Jurkat, Clone E6-1 (cell line): ENCODE measurements at regions not wholly inside any gene's neighbourhood (a gene's known extent, or its start where the extent isn't known, plus 50 kb on each side); places are given as distances from the start of the nearest gene placed in this dataset.

Experiments
- DNase-seq: peaks from one replicate; pipeline ENCODE4 v3.0.0-alpha.2; 2011; ENCODE audit warnings: low read depth, low spot score
- H3K4me3 ChIP-seq: 2 replicates; pipeline ENCODE4 v1.5.1; 2011; ENCODE audit warnings: mild to moderate bottlenecking, low read length, control low read depth, moderate library complexity

GRCh38 chr1:62917314-62917713 lies 133.4 kb downstream of the ATG4C start:
- DNase-seq: no peak

DNA sequence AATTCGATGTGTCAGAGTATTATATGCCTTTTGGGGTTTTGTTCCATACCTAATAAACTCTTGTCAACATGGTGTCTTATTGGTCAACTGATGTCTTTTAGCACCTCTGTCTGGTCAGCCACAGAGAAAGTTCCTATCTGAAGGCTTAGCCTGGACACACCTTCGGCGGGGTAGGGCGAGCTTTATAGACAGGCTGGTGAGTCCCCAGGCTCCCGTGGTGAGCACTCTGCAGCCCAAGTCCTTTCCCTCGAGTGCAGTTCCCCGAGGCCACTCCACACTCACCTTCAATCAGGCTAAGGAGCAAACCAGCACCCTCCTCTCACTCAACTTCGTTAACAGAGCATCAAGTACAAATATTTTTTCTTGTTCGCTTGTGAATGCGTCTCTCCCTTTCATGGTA lies 133.9 kb downstream of the ATG4C start:
- no peak for DNase-seq
- no peak overlapping the region for H3K4me3 ChIP-seq

More at GRCh38 chr1:62917314-62917713, 133.4 kb downstream of the ATG4C start:
- no peak overlapping the region for H3K4me3 ChIP-seq

DNA sequence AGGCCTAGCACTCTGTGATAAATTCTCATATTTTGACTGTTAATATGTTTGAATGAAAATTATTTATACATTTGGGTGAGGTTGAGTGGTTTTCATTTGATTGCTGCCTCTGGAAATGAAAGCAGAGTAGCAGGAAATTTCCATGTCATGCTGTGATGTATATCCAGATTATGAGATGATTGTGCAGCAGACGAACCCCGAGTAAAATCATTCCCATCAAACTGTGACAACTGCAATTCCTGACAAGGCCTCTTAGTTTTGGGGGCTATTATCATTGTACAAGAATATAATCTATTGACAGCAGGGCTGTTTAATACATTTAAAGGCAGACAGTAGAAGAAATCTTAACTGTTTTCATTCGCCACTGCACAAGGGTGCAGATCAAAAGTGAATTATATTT lies 134.8 kb downstream of the ATG4C start:
- no peak for DNase-seq

GRCh38 chr1:62922006-62922405 lies 138.1 kb downstream of the ATG4C start:
- H3K4me3 ChIP-seq: no peak overlapping the region
- DNase-seq: no peak

More for the DNA sequence above, 134.8 kb downstream of the ATG4C start:
- H3K4me3 ChIP-seq: no peak overlapping the region

DNA sequence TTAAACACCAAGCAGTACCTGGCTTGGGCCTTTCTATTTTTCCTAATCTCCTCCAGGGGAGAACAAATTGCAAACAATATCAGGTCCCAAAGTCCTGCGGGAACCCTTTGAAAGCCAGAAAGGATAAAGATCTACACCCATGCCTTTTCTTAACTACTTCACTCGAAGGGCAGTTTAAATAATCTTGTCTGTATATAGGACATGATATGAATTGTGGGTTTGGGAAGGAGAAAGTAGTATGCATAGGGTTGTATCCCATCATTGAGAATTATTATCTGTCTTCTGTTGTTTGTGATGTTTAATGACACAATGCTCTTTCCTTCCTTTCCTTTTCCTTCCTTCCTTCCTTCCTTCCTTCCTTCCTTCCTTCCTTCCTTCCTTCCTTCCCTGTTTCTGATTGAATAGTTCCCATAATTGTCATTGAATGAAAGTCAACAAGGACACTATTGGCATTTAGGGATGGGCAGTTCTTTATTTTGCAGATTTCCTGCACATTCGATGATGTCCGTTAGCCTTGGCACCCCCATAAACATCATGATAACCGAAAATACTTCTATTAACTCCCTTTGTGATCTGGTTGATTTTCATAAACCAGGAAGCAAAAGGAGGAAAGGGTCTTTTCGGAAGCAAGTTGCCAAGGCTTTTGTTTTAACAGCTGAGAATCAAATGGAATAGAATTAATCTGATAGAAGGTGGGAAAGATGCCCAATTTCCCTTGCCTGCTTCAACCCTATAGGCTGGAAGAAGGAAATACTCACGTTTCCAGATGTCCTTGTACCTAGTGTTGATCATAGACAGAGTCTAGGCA lies 141.3 kb downstream of the ATG4C start:
- H3K4me3 ChIP-seq: no peak overlapping the region
- DNase-seq: no peak

DNA sequence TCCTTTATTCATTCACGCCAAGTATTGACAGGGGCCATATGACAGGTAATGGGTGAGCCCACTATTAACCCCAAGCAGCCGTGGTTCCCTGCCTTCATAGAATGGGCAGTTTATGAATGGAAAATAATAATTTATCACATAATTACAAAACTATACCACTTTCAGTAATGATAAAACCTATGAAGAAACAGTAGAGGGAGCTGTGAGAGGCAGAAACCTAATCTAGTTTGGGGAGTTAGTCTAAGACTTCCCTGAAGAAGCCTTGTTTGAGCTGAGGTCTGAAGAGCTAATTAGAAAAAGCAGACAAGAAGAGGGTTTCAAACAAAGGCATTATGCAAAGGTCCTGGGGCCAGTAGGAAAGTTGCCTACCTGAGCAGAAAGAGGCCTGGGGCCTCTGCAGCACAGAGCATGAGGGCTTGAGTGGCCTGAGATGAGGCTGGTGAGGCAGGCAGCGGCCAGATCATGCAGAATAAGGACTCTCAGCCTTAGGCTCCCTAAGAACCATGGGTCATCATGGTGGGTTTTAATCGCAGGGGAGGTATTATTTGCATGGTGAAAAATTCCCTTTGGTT lies 142.8 kb downstream of the ATG4C start:
- no peak for DNase-seq
- H3K4me3 ChIP-seq: no peak overlapping the region

- no peak overlapping the region for H3K4me3 ChIP-seq
- DNase-seq: no peak
Measured at GRCh38 chr1:62928885-62929284, 145.0 kb downstream of the ATG4C start.

GRCh38 chr1:62937634-62938296 lies 153.8 kb downstream of the ATG4C start:
- no peak for DNase-seq
- no peak overlapping the region for H3K4me3 ChIP-seq

GRCh38 chr1:62941780-62942179 lies 157.8 kb downstream of the ATG4C start:
- no peak for DNase-seq
- H3K4me3 ChIP-seq: no peak overlapping the region

- no peak overlapping the region for H3K4me3 ChIP-seq
- no peak for DNase-seq
Measured at GRCh38 chr1:62946511-62946910, 162.6 kb downstream of the ATG4C start.

DNA sequence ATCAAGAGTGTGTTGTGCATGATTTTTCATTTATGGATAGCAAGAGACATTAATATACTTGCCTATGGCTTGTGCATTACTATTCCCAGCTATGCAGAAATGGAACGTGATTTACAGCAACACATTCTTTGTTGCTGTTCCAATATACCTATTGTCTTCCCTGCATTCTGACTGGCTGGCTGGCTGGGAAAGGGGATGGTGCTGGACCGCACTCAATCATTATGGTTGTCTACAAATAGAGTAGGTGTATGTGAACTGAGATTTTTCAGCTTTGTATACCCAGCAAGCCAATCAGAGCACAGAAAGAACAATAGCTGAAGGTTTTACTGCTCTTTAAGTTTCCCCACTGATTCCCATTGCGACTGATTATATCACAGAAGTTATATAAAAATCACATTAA lies 167.5 kb downstream of the ATG4C start:
- H3K4me3 ChIP-seq: no peak overlapping the region
- DNase-seq: no peak

- DNase-seq: no peak
- no peak overlapping the region for H3K4me3 ChIP-seq
Measured at GRCh38 chr1:62952596-62952995, 168.7 kb downstream of the ATG4C start.

GRCh38 chr1:62953633-62954032 lies 169.7 kb downstream of the ATG4C start:
- no peak for DNase-seq
- H3K4me3 ChIP-seq: no peak overlapping the region

DNA sequence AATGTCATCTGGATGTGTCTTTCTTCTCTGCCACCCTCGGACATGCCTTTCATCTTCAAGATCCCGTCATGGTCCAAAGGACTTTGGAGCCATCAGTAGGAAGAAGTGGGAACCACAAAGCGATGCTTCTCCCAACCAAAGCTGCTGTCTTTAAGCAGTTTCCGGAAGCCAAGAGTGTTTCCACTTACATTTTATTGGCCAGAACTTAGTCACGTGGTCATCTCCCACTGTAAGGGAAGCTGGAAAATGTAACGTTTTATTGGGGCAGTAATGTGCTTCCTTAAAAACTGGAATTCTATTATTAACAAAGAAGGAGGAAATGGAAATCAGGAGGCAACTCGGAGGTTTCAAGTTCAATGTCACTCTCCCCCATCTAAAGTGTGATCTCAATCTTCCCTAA lies 170.8 kb downstream of the ATG4C start:
- no peak for DNase-seq
- H3K4me3 ChIP-seq: no peak overlapping the region

- DNase-seq: no peak
- H3K4me3 ChIP-seq: no peak overlapping the region
Measured at GRCh38 chr1:62955666-62956065, 171.7 kb downstream of the ATG4C start.

DNA sequence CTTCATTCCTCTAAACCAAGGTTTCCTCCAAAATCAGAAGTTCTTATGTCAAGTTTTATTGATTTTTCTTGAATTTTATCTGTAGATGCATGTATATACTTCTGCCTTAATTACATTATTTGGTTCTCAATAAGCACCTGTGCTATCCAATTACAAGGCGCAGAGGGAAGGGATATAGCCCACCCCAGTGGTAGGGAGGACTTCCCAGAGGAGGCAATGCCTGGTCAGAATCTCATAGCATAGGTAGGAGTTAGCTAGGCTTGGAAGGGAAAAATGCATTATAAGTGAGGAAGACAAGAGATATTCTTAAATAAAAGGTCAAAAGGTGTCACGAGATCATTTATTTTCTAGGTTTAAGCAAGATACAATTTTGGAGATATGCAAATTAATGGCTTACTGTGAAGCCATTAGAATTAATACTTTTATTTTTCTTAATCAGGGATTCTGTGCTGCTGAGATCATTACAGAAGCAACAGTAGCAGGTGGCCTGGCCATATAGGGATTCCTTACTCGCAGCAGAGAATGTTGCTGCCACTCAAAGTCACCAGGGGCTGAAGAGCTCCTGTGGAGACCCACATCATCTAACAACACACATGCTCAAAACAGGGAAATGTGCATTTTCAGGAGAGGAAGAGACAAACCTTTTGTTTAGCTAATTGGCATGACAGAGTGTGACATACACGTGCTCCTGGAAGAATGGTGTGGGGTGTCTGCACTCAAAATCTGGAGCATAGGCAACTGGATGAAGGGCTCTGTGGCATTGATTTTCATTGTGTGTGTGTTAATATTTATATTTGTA lies 178.3 kb downstream of the ATG4C start:
- no peak for DNase-seq
- H3K4me3 ChIP-seq: no peak overlapping the region

DNA sequence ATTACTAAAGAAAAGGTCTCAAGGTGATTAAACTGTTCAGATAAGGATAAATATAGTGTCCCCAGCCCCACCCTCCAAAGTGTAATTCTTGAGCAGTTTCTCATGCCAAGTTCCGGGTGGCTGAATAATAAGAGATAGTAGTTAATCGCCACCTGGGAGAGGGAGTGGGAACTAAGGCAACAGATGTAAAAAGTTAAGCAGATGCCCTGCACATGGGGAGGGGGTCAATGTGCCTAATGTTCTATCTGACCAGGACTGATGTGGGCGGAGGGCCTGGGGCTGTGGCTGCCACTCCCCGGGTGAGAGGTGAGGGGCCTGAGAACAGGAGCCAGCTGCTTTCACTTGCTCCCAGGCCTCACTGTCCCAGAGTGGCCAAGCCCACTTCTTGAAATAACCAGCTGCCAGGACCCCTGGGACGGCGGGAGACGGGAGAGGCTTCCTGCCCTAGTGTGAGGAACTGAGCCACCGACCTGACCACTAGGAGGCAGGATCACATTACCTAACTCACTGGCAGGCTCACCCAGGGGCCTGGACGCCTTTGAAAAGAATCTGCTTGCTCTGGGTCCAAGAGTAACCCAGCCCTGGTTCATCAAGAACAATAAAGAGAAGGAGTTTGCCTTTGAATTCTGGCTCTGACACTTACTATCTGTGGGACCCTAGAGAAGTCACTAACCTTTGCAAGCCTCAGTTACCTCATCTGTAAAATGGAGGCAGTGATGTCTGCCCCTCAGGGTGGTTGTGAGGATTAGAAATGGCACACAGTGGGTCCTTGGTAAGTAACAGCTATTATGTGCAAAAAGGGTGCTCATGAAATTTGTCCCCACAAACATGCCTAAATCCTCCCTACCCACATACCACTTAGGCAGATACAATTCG lies 179.2 kb downstream of the ATG4C start:
- H3K4me3 ChIP-seq: no peak overlapping the region
- DNase-seq: peak; percentile 19

- no peak overlapping the region for H3K4me3 ChIP-seq
- no peak for DNase-seq
Measured at GRCh38 chr1:62964141-62964540, 180.2 kb downstream of the ATG4C start.

DNA sequence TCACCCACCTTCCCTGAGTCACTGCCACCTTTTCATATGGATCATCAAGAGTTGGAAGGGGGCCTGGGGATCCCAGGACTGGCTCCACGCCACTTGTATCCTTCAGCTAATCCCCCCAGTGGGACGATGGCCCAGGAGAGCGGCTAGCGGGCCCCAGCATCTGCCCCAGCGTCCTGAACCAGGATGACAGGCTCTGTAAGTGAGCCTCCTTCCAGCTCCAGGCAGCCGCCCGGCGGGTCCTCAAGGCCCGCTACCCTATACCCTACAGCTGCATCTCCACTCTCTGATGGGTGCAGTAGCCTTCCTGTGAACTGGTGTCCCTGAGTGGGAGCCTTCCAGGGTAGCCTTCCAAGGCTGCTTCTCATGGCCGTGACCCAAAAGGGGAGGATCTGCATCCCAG lies 183.1 kb downstream of the ATG4C start:
- no peak overlapping the region for H3K4me3 ChIP-seq
- no peak for DNase-seq
